GM20000 (cell line): ENCODE measurements at regions not wholly inside any gene's neighbourhood (a gene's known extent, or its start where the extent isn't known, plus 50 kb on each side); places are given as distances from the start of the nearest gene placed in this dataset.

ENCODE experiments used
- DNase-seq: peaks from one replicate; pipeline ENCODE4 v3.0.0; 2012; ENCODE audit warnings: low spot score
- TF ChIP-seq, protein P1 (sequence below): IDR thresholded peaks from 2 replicates; pipeline ENCODE4 v1.5.1; 2012; ENCODE audit warnings: mild to moderate bottlenecking, control low read depth; ENCODE audit errors: extremely low read depth, missing control alignments

DNA sequence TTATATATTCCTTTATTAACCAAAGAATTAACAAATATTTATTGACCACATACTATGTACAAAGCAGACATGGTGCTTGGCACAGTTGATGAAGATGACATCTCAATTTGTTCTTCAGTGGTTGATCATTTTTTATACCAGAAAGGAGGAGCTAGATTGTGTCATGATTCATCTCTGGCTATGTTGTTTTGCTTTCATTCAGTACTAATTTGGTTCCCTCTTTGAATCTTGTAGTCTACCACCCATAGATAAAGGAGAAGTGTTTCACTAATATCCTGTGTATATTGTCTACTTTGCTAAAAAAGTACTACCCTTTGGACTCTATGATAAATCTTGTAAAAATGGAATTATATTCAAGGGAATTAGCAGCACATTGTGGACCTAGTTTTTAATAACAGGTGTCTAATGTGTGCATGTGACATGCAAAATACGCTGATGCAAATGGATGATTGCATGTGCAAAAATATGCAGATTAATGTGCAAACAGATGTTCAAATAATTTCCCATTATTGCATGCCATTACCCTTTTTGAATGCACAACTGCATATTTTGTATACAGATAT lies 313.2 kb upstream of the ZEB2 start:
- DNase-seq, result no peak
- TF ChIP-seq, protein P1, sequence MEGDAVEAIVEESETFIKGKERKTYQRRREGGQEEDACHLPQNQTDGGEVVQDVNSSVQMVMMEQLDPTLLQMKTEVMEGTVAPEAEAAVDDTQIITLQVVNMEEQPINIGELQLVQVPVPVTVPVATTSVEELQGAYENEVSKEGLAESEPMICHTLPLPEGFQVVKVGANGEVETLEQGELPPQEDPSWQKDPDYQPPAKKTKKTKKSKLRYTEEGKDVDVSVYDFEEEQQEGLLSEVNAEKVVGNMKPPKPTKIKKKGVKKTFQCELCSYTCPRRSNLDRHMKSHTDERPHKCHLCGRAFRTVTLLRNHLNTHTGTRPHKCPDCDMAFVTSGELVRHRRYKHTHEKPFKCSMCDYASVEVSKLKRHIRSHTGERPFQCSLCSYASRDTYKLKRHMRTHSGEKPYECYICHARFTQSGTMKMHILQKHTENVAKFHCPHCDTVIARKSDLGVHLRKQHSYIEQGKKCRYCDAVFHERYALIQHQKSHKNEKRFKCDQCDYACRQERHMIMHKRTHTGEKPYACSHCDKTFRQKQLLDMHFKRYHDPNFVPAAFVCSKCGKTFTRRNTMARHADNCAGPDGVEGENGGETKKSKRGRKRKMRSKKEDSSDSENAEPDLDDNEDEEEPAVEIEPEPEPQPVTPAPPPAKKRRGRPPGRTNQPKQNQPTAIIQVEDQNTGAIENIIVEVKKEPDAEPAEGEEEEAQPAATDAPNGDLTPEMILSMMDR, result no peak

DNA sequence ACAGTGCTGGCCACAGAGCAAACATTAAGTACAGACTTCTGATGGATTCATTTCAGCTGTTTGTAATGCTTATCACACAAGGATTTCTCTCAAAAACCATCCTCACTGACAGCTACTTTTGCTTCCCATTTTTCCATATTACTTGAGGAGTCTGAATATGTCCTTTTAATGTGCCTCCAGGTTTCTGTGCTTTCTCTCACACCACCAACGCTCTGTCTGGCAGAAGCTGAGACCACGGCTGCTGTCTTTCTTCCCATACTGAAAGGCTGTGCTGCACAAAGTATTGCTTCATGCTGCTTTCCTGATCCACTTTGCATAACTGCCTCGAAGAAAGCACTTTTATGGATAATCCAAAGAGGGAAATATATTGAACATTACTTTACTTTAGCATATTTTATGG lies 312.1 kb upstream of the ZEB2 start:
- TF ChIP-seq, protein P1, result no peak
- DNase-seq, result no peak

DNA sequence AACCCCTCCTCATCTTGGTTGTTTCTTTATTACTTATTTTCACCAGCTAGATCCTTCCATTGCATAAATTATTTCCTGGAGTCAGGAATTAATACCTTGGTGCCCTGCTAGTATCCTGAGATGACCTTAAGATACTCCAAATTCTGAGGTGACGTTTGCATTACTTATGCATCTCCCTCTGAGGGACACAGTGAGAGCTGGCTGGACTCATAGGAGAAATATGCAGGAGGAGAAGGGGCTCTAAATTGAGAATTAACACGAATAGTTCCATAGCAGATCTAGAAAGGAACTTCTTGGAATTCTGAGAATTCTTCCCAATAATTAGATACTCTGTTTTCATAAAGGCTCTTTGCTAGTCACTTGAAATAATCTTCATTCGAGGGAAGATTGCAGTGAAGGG lies 310.6 kb upstream of the ZEB2 start:
- DNase-seq, result no peak
- TF ChIP-seq, protein P1, result no peak

DNA sequence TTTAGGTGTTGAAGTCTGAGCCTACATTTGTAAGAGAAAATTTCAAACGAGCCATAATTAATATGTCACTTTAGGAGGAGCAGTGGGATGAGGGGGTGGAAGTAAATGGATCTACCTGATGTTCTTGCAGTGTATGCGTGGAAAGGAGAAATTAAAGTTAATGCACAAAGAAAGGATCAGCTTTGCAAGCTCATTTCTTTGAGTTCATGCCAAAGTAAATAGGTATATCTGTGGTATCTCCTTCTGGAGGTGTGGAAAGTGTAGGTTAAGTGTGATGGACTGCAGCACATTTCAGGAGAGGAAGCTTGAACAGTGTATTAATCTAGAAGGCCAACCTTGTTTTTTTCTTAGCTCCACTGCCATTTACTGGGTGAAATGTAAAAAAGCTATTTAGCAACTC lies 307.5 kb upstream of the ZEB2 start:
- DNase-seq, result no peak
- TF ChIP-seq, protein P1, result no peak

DNA sequence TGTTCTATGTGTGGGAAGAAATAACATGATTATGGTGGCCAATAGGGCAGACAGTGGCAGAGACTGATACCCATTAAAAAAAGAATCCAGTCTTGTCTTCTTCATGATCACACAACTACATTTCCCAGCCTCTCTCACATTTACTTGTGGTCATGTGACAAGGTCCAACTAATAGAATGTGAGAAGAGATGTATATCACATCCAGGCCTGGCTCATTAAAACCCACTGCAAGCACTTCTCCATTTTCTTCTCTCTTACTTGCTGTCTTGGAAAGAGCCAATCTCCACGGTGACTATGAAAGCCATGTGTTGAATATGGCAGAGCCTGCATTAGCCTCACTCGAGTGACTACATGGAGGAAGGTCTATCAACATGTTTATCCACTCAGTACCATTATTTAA lies 306.2 kb upstream of the ZEB2 start:
- TF ChIP-seq, protein P1, result no peak
- no peak for DNase-seq

DNA sequence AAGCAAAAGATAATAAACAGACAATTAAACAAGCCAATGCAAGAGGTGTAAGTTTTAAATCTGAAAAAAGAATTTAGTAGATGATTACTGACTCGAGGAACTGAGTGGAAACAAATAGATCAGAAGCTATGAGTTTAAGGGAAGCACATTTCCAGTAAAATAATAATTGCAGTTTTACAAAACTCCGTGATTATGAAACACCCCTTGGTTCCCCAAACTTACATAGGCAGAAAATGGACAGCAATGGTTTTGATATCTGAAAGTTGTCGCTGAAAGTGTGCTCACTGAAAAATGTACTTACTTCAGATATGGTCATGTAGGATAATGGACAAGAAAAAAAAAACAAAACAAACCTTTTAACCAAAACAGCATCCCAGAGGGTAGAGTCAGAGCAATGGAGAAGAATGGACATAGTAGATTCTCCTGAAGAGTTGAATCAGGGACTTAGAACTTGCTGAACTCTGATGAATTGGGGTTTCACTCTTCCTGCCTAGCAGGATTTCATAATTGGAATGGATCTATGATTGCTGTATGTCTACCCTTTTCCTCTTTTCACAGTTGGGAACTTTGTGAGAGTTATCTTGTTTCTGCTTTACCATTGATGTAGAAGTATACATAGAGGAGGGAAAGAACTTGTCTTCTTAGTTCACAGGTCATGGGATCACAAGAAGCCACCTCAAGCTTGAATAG lies 305.6 kb upstream of the ZEB2 start:
- DNase-seq, result no peak
- TF ChIP-seq, protein P1, result no peak

DNA sequence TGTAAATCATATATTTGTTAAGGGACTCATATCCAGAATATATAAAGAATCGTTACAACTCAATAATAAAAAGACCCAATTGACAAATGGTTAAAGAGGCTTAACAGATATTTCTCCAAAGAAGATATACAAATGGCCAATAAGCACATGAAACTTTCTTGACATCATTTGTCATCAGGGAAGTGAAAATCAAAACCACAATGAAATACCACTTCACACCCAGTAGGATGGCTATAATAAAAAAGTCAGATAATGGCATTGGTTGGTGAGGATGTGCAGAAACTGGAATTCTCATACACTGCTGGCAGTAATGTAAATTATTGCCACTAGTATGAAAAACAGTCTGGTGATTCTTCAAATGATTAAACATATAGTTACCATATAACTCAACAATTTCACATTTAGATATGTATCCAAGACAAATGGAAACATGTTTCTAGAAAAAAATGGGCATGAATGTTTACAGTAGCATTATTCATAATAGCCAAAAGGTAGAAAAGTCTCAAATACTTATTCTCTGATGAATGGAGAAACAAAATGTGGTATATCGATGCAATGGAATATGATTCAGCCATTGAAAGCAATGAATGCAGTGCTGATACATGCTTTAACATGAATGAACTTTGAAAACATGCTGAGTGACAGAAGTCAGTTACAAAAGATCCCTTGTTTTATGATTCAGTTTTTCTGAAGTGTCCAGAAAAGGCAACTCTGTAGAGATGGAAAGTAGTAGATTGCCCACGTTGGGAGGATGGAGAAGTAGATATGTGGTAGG lies 304.6 kb upstream of the ZEB2 start:
- TF ChIP-seq, protein P1, result no peak
- DNase-seq, result no peak
